Loucy (cell line): ENCODE measurements at regions not wholly inside any gene's neighbourhood (a gene's known extent, or its start where the extent isn't known, plus 50 kb on each side); places are given as distances from the start of the nearest gene placed in this dataset.

Source experiments
- H2AFZ ChIP-seq: fragments of 200-600 bp; sonication (generic); 2 replicates; pipeline ENCODE4 v1.6.0; 2016; ENCODE audit warnings: antibody characterized with exemption, mild to moderate bottlenecking, low read length, moderate library complexity
- H3F3A ChIP-seq: fragments of 200-600 bp; 2 replicates; pipeline ENCODE4 v1.6.0; 2016; ENCODE audit warnings: antibody characterized with exemption, low read depth, mild to moderate bottlenecking
- H3K27me3 ChIP-seq: fragments of 200-600 bp; sonication (generic); 2 replicates; pipeline ENCODE4 v1.6.1; 2014; ENCODE audit warnings: low read length, mild to moderate bottlenecking; ENCODE audit not compliant: insufficient read depth, poor library complexity, severe bottlenecking
- H3K36me3 ChIP-seq: fragments of 200-600 bp; sonication (generic); 2 replicates; pipeline ENCODE4 v1.6.1; 2016; ENCODE audit warnings: low read length; ENCODE audit not compliant: insufficient read depth
- H3K4me1 ChIP-seq: fragments of 200-600 bp; sonication (generic); 2 replicates; pipeline ENCODE4 v1.5.1; 2014; ENCODE audit warnings: low read length, mild to moderate bottlenecking; ENCODE audit not compliant: insufficient read depth, poor library complexity, severe bottlenecking
- H3K4me2 ChIP-seq: fragments of 200-600 bp; sonication (generic); 2 replicates; pipeline ENCODE4 v1.6.0; 2014; ENCODE audit warnings: antibody characterized with exemption, low read length, low read depth, mild to moderate bottlenecking; ENCODE audit not compliant: poor library complexity, severe bottlenecking
- H3K4me3 ChIP-seq: fragments of 200-600 bp; sonication (generic); 2 replicates; pipeline ENCODE4 v1.5.1; 2014; ENCODE audit warnings: low read length, mild to moderate bottlenecking, mixed read lengths; ENCODE audit not compliant: poor library complexity, severe bottlenecking
- H3K79me2 ChIP-seq: fragments of 200-600 bp; sonication (generic); 2 replicates; pipeline ENCODE4 v1.6.1; 2014; ENCODE audit warnings: low read length; ENCODE audit not compliant: insufficient read depth
- H3K9ac ChIP-seq: fragments of 200-600 bp; sonication (generic); 2 replicates; pipeline ENCODE4 v1.6.0; 2014; ENCODE audit warnings: mild to moderate bottlenecking, low read depth, low read length, moderate library complexity; ENCODE audit not compliant: poor library complexity, severe bottlenecking
- H3K9me2 ChIP-seq: fragments of 200-600 bp; sonication (generic); replicated peaks from 2 replicates; pipeline ENCODE4 v1.6.1; 2016; ENCODE audit warnings: low read depth, low read length, mixed read lengths
- H3K9me3 ChIP-seq: fragments of 200-600 bp; sonication (generic); 2 replicates; pipeline ENCODE4 v1.6.1; 2014; ENCODE audit warnings: mild to moderate bottlenecking, antibody characterized with exemption, low read length, low read depth; ENCODE audit not compliant: insufficient read depth
- H4K20me1 ChIP-seq: fragments of 200-600 bp; sonication (generic); 2 replicates; pipeline ENCODE4 v1.6.0; 2014; ENCODE audit warnings: antibody characterized with exemption, low read length, mild to moderate bottlenecking; ENCODE audit not compliant: insufficient read depth, poor library complexity, severe bottlenecking
- EZH2phosphoT487 ChIP-seq: fragments of 200-600 bp; IDR thresholded peaks from 2 replicates; pipeline ENCODE4 v1.6.1; 2018; ENCODE audit warnings: antibody characterized with exemption, mild to moderate bottlenecking, moderate library complexity, borderline replicate concordance
- TF ChIP-seq, protein P1 (sequence below): fragments of 200-600 bp; sonication (generic); conservative IDR thresholded peaks from 2 replicates; pipeline ENCODE4 v1.5.1; 2014; ENCODE audit warnings: mild to moderate bottlenecking, antibody characterized with exemption, low read length

DNA sequence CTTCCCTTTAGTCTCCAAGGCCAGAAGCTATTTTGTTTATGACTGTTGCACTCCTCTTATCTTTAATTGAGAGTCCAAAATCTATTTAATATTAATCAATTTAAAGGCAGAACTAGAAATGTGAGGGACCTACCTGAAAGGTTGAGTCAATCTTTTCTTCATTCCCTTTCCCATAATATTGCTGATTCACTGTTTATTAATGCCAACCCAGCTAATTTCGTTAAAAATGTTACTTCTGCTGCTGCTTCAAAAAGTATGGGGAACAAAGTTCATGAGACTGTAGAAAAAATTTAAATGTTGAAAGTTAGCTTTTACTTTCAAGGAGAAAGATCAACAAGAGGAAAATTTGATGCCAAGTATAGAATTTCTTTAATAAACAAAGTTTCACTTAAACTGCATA is 365.3 kb downstream of the TENT5A start:
- no peak overlapping the region for H3K9ac ChIP-seq
- H3K9me3 ChIP-seq: peaks cover 17% of the 10 kb centered on the region
- H3K79me2 ChIP-seq: no peaks in the 10 kb centered on the region
- peaks cover 10% of the 10 kb centered on the region for H3K4me1 ChIP-seq
- H4K20me1 ChIP-seq: no peaks in the 10 kb centered on the region
- no peaks in the 10 kb centered on the region for H3K36me3 ChIP-seq
- no peaks in the 10 kb centered on the region for H3K9me2 ChIP-seq
- TF ChIP-seq, protein P1, sequence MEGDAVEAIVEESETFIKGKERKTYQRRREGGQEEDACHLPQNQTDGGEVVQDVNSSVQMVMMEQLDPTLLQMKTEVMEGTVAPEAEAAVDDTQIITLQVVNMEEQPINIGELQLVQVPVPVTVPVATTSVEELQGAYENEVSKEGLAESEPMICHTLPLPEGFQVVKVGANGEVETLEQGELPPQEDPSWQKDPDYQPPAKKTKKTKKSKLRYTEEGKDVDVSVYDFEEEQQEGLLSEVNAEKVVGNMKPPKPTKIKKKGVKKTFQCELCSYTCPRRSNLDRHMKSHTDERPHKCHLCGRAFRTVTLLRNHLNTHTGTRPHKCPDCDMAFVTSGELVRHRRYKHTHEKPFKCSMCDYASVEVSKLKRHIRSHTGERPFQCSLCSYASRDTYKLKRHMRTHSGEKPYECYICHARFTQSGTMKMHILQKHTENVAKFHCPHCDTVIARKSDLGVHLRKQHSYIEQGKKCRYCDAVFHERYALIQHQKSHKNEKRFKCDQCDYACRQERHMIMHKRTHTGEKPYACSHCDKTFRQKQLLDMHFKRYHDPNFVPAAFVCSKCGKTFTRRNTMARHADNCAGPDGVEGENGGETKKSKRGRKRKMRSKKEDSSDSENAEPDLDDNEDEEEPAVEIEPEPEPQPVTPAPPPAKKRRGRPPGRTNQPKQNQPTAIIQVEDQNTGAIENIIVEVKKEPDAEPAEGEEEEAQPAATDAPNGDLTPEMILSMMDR: no peak
- no peak for TF ChIP-seq EZH2phosphoT487
- no peak overlapping the region for H2AFZ ChIP-seq
- H3K4me3 ChIP-seq: no peak overlapping the region
- H3F3A ChIP-seq: no peaks in the 10 kb centered on the region
- no peak overlapping the region for H3K4me2 ChIP-seq
- H3K27me3 ChIP-seq: no peaks in the 10 kb centered on the region

DNA sequence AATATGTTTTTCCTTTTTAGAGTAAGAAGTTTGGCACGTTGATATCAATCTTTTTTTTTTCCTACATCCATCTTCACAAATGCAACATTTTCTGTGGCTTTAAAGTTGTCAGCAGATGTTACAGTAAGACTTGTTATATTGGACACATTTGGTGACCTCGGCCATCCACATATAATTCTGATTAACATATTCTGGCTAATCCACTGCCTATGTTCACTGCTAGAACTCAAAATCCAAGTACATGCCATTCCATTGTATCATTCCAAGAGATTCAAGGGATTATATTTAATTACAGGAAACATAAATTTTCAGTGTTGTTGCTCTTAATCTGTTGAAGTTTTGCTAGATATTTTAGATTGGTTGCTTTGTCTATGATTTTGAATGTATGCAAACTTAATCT is 367.6 kb downstream of the TENT5A start:
- TF ChIP-seq, protein P1: no peak
- no peak for TF ChIP-seq EZH2phosphoT487
- Histone ChIP-seq H3K36me3 (no peaks in the 10 kb centered on the region), H2AFZ (no peak overlapping the region), H3K9ac (no peak overlapping the region), H3K9me3 (peaks cover 8% of the 10 kb centered on the region; the same call in 1 of the 2 replicates), H4K20me1 (no peaks in the 10 kb centered on the region), H3K4me2 (no peak overlapping the region), H3K4me3 (no peak overlapping the region), H3K4me1 (peaks cover 10% of the 10 kb centered on the region), H3K27me3 (no peaks in the 10 kb centered on the region), H3F3A (no peaks in the 10 kb centered on the region), H3K79me2 (no peaks in the 10 kb centered on the region), H3K9me2 (no peaks in the 10 kb centered on the region)

DNA sequence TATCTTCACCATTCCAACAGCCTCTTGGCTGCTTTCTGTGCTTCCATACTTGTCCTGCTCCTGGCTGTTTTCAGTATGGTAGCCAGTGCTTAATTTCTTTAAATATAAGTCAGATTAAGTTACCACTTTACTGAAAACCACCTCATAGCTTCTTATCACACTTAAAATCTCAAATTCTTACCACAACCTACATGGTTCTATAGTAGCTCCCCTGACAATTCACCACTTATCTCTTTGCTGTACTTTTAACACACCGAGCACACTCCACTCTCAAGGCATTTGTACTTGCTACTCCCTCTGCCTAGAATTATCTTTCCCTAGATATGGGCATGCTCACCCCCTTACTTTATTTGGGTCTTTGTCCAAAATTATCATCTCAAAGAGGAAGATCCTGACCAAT is 369.0 kb downstream of the TENT5A start:
- Histone ChIP-seq H3K4me2 (no peak overlapping the region), H3K79me2 (no peaks in the 10 kb centered on the region), H3K9me3 (peaks cover 8% of the 10 kb centered on the region; the same call in 1 of the 2 replicates), H3K9me2 (no peaks in the 10 kb centered on the region), H3K4me1 (peaks cover 10% of the 10 kb centered on the region), H4K20me1 (no peaks in the 10 kb centered on the region), H3K36me3 (no peaks in the 10 kb centered on the region), H3K9ac (no peak overlapping the region), H3K27me3 (no peaks in the 10 kb centered on the region), H2AFZ (no peak overlapping the region), H3K4me3 (no peak overlapping the region), H3F3A (no peaks in the 10 kb centered on the region)
- no peak for TF ChIP-seq EZH2phosphoT487
- TF ChIP-seq, protein P1: no peak
